Activated naive CD4-positive, alpha-beta T cell treated with anti-CD3 and anti-CD28 coated beads, Interleukin-2, amount 10 ng/mL, durations not matched to agents 7 days and 5 days (primary cell): ENCODE measurements at regions not wholly inside any gene's neighbourhood (a gene's known extent, or its start where the extent isn't known, plus 50 kb on each side); places are given as distances from the start of the nearest gene placed in this dataset.

ENCODE experiments used
- CTCF ChIA-PET: fragments of 350-600 bp; sonication (Branson Sonifier 250); formaldehyde crosslinking; loops from one replicate; lab custom pipeline; 2021; ENCODE audit warnings: antibody characterized with exemption; lab: Charles Lee
- DNase-seq: peaks from one replicate; pipeline ENCODE4 v3.0.0-alpha.2; 2020
- H3K27ac Mint-ChIP-seq: one replicate; pipeline ENCODE4 v1.8.0; 2021; ENCODE audit warnings: mild to moderate bottlenecking, moderate library complexity, mixed read lengths
- H3K27me3 Mint-ChIP-seq: one replicate; pipeline ENCODE4 v1.8.0; 2021; ENCODE audit warnings: mild to moderate bottlenecking, mixed read lengths
- H3K36me3 Mint-ChIP-seq: one replicate; pipeline ENCODE4 v1.8.0; 2021; ENCODE audit warnings: mixed read lengths
- H3K4me1 Mint-ChIP-seq: one replicate; pipeline ENCODE4 v1.8.0; 2021; ENCODE audit warnings: mixed read lengths
- H3K4me3 Mint-ChIP-seq: one replicate; pipeline ENCODE4 v1.8.0; 2021; ENCODE audit warnings: mild to moderate bottlenecking, moderate library complexity, mixed read lengths
- H3K9me3 Mint-ChIP-seq: one replicate; pipeline ENCODE4 v1.8.0; 2021; ENCODE audit warnings: mixed read lengths

DNA sequence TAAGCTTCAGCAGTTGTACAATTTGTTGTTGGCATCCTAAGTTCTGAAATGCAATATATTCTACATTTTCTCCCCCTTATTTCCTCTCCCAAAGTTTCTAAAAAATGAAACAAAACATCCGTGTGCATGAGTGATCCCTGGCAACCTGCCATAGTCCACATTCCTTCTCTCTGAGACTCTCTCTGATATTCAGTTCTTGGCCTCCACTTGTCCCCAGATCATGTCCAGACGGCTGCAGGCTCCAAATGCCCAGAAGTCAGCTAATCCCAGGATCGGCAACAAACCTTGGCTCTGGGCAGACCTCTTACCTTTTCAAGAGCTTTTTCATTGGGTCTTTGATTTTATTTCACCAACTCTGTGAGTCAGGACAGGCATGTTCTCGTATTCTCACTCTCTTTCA, 187.8 kb downstream of the ETS2 start:
- Mint-ChIP-seq H3K9me3 (no peaks in the 10 kb centered on the region), H3K36me3 (no peaks in the 10 kb centered on the region), H3K4me1 (peaks cover 2% of the 10 kb centered on the region), H3K27ac (no peak overlapping the region), H3K27me3 (peaks cover 64% of the 10 kb centered on the region), H3K4me3 (no peak overlapping the region)
- CTCF ChIA-PET, result no interaction called here
- no peak for DNase-seq

DNA sequence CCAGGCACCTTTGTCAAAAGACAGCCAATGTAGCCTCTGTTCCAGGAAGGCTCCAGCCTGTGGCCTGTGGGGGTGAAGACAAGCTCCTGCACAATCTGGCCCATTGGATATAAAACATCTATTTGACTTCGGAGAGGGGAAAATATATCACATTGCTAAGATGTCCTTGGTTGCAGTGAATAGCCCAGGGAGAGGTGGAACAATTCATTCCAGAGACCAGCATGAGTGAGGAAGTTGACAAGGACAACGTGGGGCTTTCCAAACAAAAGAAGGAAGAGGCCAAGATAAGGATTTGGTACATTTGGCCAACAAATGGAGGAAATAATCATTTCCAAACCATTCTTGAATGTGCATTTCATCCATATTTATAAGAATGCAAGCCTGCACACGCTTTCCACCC, 187.0 kb downstream of the ETS2 start:
- CTCF ChIA-PET, result no interaction called here
- H3K36me3 Mint-ChIP-seq, result no peaks in the 10 kb centered on the region
- peaks cover 2% of the 10 kb centered on the region for H3K4me1 Mint-ChIP-seq
- H3K27ac Mint-ChIP-seq, result no peak overlapping the region
- no peaks in the 10 kb centered on the region for H3K9me3 Mint-ChIP-seq
- DNase-seq, result no peak
- no peak overlapping the region for H3K4me3 Mint-ChIP-seq
- H3K27me3 Mint-ChIP-seq, result peaks cover 69% of the 10 kb centered on the region

DNA sequence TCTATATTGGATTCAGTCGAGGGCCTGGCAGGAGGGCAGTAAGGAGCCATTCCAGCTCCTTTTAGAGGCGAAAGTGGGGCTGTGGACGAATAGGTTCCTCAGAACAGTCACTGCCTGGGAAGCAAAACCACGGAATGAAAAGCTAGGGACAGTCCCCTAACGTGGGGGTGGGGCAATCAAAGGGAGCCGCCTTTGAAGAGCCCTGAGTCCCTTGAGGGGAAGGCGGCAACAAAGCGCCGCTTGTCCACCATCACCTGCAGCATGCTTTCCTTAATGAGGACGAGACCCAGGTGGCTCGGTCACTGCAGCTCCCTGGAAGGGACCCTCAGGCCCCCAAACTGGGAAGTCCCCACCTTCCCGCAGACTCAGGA, 184.7 kb downstream of the ETS2 start:
- Mint-ChIP-seq H3K36me3 (no peaks in the 10 kb centered on the region), H3K9me3 (no peaks in the 10 kb centered on the region), H3K27ac (no peak overlapping the region), H3K27me3 (peaks cover 72% of the 10 kb centered on the region), H3K4me3 (no peak overlapping the region), H3K4me1 (peaks cover 10% of the 10 kb centered on the region)
- CTCF ChIA-PET, result no interaction called here
- no peak for DNase-seq

DNA sequence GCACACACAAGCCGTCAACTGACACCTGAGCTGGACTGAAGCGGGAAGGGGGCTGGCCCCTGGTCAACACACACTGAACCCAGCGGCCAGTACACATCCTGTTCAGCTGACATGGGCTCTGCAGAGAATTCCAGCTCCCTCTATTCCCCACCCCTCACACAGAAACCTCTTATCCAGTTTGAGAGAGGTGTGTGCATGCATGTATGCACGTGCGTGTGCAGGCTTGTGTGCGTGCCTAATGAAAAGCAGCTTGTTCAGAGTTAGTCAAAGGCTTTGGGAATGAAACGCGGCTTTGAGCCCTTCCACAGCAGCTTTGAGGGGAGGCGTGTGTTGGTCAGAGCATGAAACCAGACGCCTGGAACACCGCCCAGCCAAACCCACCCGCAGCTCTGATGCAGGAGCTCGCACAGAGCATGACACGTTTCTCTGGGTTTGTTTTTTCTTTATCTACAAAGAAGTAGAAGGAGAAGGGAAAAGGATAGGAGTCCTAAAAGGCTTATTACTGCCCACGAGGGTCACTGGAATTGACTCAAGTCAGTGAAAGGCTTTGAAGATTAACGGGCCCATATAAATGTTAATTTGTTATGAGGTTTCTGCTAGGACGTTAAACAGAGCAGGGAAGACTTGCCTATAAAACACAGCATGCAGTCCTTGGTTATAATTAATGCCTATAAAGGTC, 184.2 kb downstream of the ETS2 start:
- H3K27ac Mint-ChIP-seq, result no peak overlapping the region
- CTCF ChIA-PET, result no interaction called here
- no peaks in the 10 kb centered on the region for H3K36me3 Mint-ChIP-seq
- no peak overlapping the region for H3K4me3 Mint-ChIP-seq
- H3K9me3 Mint-ChIP-seq, result no peaks in the 10 kb centered on the region
- peaks cover 16% of the 10 kb centered on the region for H3K4me1 Mint-ChIP-seq
- peaks cover 77% of the 10 kb centered on the region for H3K27me3 Mint-ChIP-seq
- no peak for DNase-seq

DNA sequence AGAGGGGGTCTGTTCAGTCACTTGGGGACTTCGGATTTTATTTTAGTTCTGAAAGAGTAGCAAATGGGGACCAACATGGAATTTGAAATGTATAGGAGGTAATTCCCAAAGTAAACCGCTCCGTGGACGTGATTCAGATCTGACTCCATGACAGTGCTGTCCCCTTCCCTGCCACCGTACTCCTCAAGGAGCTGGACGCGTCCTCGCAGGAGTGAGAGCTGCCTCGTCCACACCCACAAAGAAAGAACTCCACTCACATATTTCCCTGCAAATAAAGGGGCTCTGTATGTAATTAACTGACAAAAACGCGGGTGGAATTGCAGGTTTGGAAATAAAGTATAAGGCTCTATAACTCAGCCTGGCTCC, 183.6 kb downstream of the ETS2 start:
- no peak for DNase-seq
- no peaks in the 10 kb centered on the region for H3K36me3 Mint-ChIP-seq
- H3K4me3 Mint-ChIP-seq, result no peak overlapping the region
- CTCF ChIA-PET, result no interaction called here
- no peaks in the 10 kb centered on the region for H3K9me3 Mint-ChIP-seq
- no peak overlapping the region for H3K27ac Mint-ChIP-seq
- H3K27me3 Mint-ChIP-seq, result peaks cover 73% of the 10 kb centered on the region
- peaks cover 21% of the 10 kb centered on the region for H3K4me1 Mint-ChIP-seq

DNA sequence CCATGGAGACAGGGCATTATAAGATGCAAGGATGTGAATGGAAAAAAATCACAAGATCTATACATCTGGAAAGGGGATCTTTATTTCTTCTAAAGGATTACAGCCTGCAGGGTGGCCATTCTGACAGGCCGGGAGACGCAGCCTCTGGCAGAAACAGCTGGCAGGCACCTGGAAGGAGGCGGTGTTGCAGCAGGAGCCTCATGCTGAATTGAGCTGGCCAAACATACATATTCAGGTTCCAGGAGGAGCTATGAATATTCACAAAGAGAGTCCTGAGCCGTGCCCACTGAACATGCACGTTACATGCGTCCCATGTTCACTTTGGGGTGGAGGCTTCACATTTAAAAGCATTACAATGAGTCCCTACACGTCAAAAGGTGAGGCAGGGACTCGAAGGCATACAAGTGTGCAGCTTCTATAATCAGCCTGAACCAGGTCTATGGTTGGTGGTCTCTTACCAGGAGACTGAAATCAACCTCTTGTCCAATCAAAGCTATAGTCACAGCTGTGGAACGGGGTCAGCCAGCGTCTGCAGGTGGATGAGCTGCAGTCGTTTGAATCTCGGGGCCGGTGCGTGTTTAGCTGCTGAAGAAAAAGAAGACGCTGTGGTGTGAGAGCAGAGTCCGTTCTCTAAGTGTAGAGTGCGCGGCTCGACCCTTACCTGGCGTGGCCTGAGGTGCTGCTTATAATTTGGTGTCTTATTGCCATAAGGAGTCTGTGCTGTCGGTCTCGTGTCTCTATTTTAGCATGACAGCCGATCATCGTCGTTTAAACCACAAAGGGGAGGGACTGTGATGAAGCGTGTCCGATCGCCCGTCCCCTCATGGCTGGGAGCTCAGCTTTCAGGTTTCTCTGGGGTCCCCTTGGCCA, 183.0 kb downstream of the ETS2 start:
- CTCF ChIA-PET, result no interaction called here
- H3K4me3 Mint-ChIP-seq, result no peak overlapping the region
- DNase-seq, result no peak
- H3K9me3 Mint-ChIP-seq, result no peaks in the 10 kb centered on the region
- H3K27me3 Mint-ChIP-seq, result peaks cover 71% of the 10 kb centered on the region
- peaks cover 23% of the 10 kb centered on the region for H3K4me1 Mint-ChIP-seq
- H3K27ac Mint-ChIP-seq, result no peak overlapping the region
- H3K36me3 Mint-ChIP-seq, result no peaks in the 10 kb centered on the region

DNA sequence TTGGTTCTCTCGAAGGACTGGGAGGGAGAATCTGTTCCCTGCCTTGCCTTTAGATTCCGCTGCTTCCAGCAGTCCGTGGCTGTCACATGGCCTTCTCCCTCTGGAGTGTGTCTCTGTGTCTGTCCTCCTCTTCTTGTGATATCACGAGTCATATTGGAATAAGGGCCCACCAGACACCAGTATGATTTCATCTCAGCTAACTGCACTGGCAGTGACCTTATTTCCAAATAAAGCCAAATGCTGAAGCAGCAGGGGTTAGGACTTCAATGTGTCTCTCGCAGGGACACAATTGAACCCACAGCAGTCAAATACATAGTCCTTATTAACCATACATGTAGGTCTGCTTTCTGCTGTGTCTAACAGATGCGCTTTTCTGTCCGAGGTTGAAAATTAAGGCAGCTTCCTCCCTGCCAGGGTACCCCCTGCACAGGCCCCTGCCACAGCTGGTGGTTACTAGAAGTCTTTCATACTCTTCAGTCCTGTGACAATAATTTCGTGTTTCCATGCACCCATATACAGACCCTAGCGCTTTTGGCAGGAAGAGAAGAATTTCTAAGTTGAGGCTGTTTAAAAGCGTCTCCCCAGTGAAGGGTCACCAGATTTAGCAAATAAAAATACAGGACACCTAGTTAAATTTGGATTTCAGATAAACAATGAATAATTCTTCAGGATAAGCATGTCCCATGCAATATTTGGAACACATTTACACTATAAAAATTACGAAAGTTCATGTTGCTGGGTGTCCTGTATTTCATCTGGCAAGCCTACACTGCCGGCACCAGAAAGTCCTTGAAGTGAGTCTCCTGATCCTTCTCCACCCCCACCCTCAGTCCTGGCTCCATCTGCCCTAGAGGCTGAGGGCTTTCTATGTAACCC, 182.1 kb downstream of the ETS2 start:
- no peaks in the 10 kb centered on the region for H3K36me3 Mint-ChIP-seq
- no peak for DNase-seq
- H3K4me3 Mint-ChIP-seq, result no peak overlapping the region
- peaks cover 68% of the 10 kb centered on the region for H3K27me3 Mint-ChIP-seq
- H3K4me1 Mint-ChIP-seq, result peaks cover 23% of the 10 kb centered on the region
- no peak overlapping the region for H3K27ac Mint-ChIP-seq
- H3K9me3 Mint-ChIP-seq, result no peaks in the 10 kb centered on the region
- CTCF ChIA-PET, result no interaction called here

DNA sequence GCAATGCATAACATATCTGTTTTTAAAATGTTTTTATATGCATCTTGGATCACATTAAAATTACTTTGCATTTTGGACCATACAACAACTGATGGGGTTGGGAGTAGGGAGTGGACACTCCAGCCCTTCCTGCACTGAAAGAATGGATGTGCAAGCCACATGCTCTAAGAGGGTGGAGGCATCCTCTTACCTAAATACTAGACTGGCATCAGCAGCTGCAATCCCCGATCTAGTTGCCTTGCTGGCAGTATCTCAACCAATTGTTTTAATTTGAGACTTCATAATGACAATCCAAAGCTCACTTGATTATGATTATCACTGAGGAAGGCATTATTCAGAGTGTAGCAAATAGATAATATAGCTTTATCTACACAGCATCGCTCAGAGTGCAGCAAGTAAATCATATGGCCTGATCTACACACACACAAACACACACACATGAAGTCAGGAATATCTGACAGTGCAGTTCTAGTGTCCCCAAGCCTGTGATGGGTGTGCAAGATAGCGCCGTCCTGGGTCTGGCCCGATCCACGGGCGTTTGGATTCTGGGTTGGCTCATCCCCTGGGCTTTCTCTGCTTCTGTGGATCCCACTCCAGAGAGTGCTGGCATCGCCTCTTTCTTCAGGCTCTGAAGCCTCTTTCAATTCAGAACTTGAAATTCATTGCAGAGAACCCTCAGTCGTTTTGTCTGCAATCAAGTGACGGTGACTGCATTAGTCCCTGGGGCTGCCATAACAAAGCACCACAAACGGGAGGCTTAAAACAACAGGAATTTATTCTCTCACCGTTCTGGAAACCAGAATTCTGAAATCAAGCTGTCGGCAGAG, 181.3 kb downstream of the ETS2 start:
- CTCF ChIA-PET, result no interaction called here
- Mint-ChIP-seq H3K4me3 (no peak overlapping the region), H3K36me3 (no peaks in the 10 kb centered on the region), H3K27ac (no peak overlapping the region), H3K9me3 (no peaks in the 10 kb centered on the region), H3K4me1 (peaks cover 23% of the 10 kb centered on the region), H3K27me3 (peaks cover 65% of the 10 kb centered on the region)
- no peak for DNase-seq

DNA sequence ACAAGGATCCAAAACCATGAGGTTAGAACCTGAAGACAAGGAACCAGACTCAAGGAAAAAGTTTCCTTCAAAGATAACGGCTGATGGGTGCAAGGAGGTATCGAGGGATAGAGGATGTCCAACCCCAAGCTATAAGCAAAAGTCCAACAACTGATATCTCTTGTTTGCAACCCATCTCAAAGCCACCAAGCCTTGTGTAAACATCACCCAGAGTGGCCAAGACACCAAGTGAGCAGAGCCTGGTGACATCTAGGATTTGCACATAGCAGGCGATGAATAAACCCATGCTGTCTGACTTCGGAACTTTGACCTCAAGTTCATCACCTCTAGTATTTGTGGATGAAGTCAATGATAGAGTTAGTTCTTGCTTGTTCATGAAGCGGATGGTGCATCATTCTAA, 180.7 kb downstream of the ETS2 start:
- CTCF ChIA-PET, result interaction anchor here (0.8 kb wide), 1 partner anchor 43 kb away, joined by 3 read pairs; no protein-coding TSS in a partner anchor
- Mint-ChIP-seq H3K4me1 (peaks cover 23% of the 10 kb centered on the region), H3K36me3 (no peaks in the 10 kb centered on the region), H3K4me3 (no peak overlapping the region), H3K27me3 (peaks cover 66% of the 10 kb centered on the region), H3K9me3 (no peaks in the 10 kb centered on the region), H3K27ac (no peak overlapping the region)
- DNase-seq, result no peak

DNA sequence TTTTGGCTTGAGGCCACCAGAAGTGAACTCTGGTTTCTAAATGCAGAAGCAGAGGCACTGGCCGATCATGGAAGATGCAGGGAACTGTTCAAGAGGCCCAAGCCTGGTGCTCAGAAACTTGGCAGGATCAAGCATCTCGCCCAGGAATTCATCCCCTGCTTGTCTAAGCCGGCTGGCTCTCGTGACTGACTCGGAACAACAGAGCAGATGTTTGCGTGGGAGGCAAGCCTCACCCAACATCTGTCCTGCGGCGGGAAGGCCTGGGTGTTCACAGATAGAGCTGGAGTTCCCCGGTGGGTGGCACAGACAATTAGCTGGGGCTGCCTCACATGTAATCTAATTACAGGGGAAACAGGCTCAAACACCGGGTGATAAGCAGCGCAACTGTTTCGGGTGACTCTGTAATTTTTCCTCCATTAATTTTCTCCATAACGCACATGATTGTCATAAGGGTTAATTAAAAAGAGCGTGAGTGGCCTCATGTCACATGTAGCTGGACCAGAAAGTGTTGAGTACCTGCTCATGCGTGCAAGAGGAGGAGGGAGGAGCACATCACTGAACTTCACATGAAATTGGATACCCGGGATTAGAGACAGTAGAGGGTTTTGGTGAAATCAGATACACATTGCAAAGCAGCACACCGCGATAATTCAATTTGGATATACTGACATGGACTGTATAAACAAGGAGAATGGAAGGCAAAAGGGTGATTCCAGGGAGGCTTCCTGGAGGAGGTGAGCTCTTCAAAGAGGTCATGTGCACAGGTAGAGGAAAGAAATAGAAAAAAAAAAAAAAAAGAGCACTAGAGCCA, 180.0 kb downstream of the ETS2 start:
- H3K4me1 Mint-ChIP-seq, result peaks cover 23% of the 10 kb centered on the region
- H3K4me3 Mint-ChIP-seq, result no peak overlapping the region
- peak overlapping the region; percentile 72 for H3K27ac Mint-ChIP-seq
- H3K36me3 Mint-ChIP-seq, result no peaks in the 10 kb centered on the region
- no peaks in the 10 kb centered on the region for H3K9me3 Mint-ChIP-seq
- peak; percentile 38 for DNase-seq
- CTCF ChIA-PET, result interaction anchor here (0.8 kb wide), 1 partner anchor 42 kb away, joined by 3 read pairs; no protein-coding TSS in a partner anchor
- H3K27me3 Mint-ChIP-seq, result peaks cover 69% of the 10 kb centered on the region

DNA sequence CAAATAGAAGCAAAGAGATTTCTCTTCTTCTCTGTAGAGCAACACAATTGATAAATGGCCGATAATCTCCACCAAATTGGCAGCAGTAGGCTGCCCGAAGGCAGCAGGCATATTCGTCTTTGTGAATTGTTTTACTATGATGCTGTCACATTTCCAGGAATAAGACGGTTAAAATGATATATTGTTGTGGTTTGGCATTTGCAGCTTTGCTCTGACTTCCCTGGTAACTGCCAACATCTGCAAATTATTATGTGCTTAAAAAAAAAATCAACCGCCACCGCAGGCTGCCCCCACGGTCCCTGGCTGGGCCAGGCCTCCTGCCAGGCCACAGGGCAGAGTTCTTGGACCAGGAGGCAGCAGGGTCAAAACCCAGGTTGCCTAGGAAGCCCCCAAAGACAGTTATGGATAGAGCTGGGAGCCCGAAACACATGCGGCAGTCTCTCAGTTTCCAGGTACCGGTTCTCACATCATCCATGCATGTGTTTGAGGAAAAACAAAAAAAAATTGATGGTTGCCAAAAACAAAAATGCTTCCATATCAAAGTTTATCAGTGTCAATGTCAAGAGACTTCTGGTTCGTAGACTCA, 179.3 kb downstream of the ETS2 start:
- no peaks in the 10 kb centered on the region for H3K9me3 Mint-ChIP-seq
- peak overlapping the region; percentile 72 for H3K27ac Mint-ChIP-seq
- DNase-seq, result no peak
- peaks cover 69% of the 10 kb centered on the region for H3K27me3 Mint-ChIP-seq
- no peaks in the 10 kb centered on the region for H3K36me3 Mint-ChIP-seq
- H3K4me1 Mint-ChIP-seq, result peaks cover 26% of the 10 kb centered on the region
- H3K4me3 Mint-ChIP-seq, result peak overlapping the region; percentile 4
- CTCF ChIA-PET, result no interaction called here

DNA sequence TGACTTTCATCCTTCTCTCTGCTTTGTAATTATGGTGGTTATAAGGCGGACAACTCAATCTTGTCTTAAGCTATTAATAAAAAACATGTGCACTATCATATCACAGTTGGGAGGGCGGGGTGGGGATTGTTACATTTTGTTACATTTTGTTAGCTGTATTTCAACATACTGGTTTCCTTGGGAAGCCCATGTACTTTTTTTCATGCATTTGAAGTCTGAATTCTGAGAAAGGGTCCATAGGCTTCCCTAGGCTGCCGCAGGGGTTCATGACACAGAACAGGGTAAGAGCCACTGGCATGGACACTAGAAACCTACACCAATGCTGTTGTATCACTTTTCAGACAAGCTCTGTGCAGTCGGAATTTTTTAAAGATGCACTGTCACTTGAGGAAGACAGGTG, 178.8 kb downstream of the ETS2 start:
- Mint-ChIP-seq H3K27me3 (peaks cover 69% of the 10 kb centered on the region), H3K27ac (no peak overlapping the region), H3K9me3 (no peaks in the 10 kb centered on the region), H3K36me3 (no peaks in the 10 kb centered on the region), H3K4me1 (peaks cover 26% of the 10 kb centered on the region), H3K4me3 (peak overlapping the region; percentile 4)
- no peak for DNase-seq
- CTCF ChIA-PET, result no interaction called here

DNA sequence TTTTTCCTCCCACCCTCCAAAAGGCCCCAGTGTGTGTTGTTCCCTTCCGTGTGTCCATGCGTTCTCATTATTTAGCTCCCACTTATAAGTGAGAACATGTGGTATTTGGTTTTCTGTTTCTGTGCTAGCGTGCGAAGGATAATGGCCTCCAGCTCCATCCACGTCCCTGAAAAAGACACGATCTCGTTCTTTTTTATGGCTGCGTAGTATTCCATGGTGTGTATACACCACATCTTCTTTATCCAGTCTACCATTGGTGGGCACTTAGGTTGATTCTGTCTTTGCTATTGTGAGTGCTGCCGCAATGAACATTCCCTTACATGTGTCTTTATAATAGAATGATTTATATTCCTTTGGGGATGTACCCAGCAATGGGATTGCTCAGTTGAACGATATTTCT, 177.8 kb downstream of the ETS2 start:
- Mint-ChIP-seq H3K4me3 (no peak overlapping the region), H3K36me3 (no peaks in the 10 kb centered on the region), H3K9me3 (no peaks in the 10 kb centered on the region), H3K4me1 (peaks cover 24% of the 10 kb centered on the region), H3K27me3 (peaks cover 59% of the 10 kb centered on the region), H3K27ac (no peak overlapping the region)
- DNase-seq, result no peak
- CTCF ChIA-PET, result interaction anchor here (0.9 to 1.1 kb wide), 2 partner anchors 21 to 26 kb away, joined by 3 to 4 read pairs; no protein-coding TSS in a partner anchor
